Neural cell (in vitro differentiated cells): ENCODE measurements at regions not wholly inside any gene's neighbourhood (a gene's known extent, or its start where the extent isn't known, plus 50 kb on each side); places are given as distances from the start of the nearest gene placed in this dataset.

Experiments used
- H2AFZ ChIP-seq: fragments of 200-600, 300-800 bp; sonication (generic), shearing (Covaris generic); 2 replicates; pipeline ENCODE4 v1.6.0; 2014; ENCODE audit warnings: low read depth, mild to moderate bottlenecking, antibody characterized with exemption, low read length, moderate library complexity
- H3F3A ChIP-seq: fragments of 200-600 bp; shearing (Covaris generic); 2 replicates; pipeline ENCODE4 v1.6.1; 2016; ENCODE audit warnings: mild to moderate bottlenecking, moderate library complexity, mixed read lengths, antibody characterized with exemption, low read length; ENCODE audit not compliant: insufficient read depth, poor library complexity, severe bottlenecking
- H3K27ac ChIP-seq: fragments of 200-600, 300-800 bp; sonication (generic), shearing (Covaris generic); 2 replicates; pipeline ENCODE4 v1.5.1; 2014; ENCODE audit warnings: mild to moderate bottlenecking, low read length, moderate library complexity
- H3K27me3 ChIP-seq: fragments of 300-800, 200-600 bp; sonication (generic), shearing (Covaris generic); 2 replicates; pipeline ENCODE4 v1.6.0; 2014; ENCODE audit warnings: mild to moderate bottlenecking, low read depth, low read length, moderate library complexity; ENCODE audit not compliant: insufficient read depth
- H3K36me3 ChIP-seq: fragments of 300-800, 200-600 bp; sonication (generic), shearing (Covaris generic); 2 replicates; pipeline ENCODE4 v1.5.1; 2014; ENCODE audit warnings: mild to moderate bottlenecking, antibody characterized with exemption, low read length, moderate library complexity; ENCODE audit not compliant: insufficient read depth
- H3K4me2 ChIP-seq: fragments of 300-800, 200-600 bp; sonication (generic), shearing (Covaris generic); 2 replicates; pipeline ENCODE4 v1.6.0; 2014; ENCODE audit warnings: mild to moderate bottlenecking, low read length
- H3K4me3 ChIP-seq: fragments of 300-800, 200-600 bp; sonication (generic), shearing (Covaris generic); 2 replicates; pipeline ENCODE4 v1.5.1; 2014; ENCODE audit warnings: mild to moderate bottlenecking, low read length, moderate library complexity
- H3K79me2 ChIP-seq: fragments of 200-600 bp; shearing (Covaris generic); replicated peaks from 2 replicates; pipeline ENCODE4 v1.6.0; 2014; ENCODE audit warnings: mild to moderate bottlenecking, low read length, moderate library complexity; ENCODE audit not compliant: insufficient read depth
- H3K9ac ChIP-seq: fragments of 300-800, 200-600 bp; sonication (generic), shearing (Covaris generic); 2 replicates; pipeline ENCODE4 v1.6.1; 2016; ENCODE audit warnings: mild to moderate bottlenecking, low read length, mixed read lengths
- H3K9me2 ChIP-seq: fragments of 200-600 bp; shearing (Covaris generic); 2 replicates; pipeline ENCODE4 v1.6.1; 2016; ENCODE audit warnings: mild to moderate bottlenecking, low read length, mixed read lengths; ENCODE audit not compliant: insufficient read depth
- H3K9me3 ChIP-seq: fragments of 200-600, 300-800 bp; sonication (generic), shearing (Covaris generic); 2 replicates; pipeline ENCODE4 v1.6.1; 2016; ENCODE audit warnings: mild to moderate bottlenecking, mixed run types, low read length, moderate library complexity, mixed read lengths
- H4K20me1 ChIP-seq: fragments of 200-600 bp; shearing (Covaris generic); 2 replicates; pipeline ENCODE4 v1.6.1; 2016; ENCODE audit warnings: mild to moderate bottlenecking, mixed run types; ENCODE audit not compliant: insufficient read depth
- CTCF ChIP-seq: fragments of 450-650 bp; IDR thresholded peaks from 2 replicates; pipeline ENCODE4 v1.5.1; 2014; ENCODE audit warnings: antibody characterized with exemption, mild to moderate bottlenecking, moderate library complexity; ENCODE audit not compliant: poor library complexity, severe bottlenecking
- EP300 ChIP-seq: fragments of 450-650 bp; conservative IDR thresholded peaks from 2 replicates; pipeline ENCODE4 v1.6.1; 2014; ENCODE audit warnings: antibody characterized with exemption, mild to moderate bottlenecking, moderate library complexity; ENCODE audit not compliant: poor library complexity, severe bottlenecking
- EZH2 ChIP-seq: fragments of 200-600, 300-800 bp; shearing (Covaris generic), sonication (generic); IDR thresholded peaks from 2 replicates; pipeline ENCODE4 v1.6.1; 2014; ENCODE audit warnings: antibody characterized with exemption, low read length, borderline replicate concordance, mild to moderate bottlenecking; ENCODE audit not compliant: insufficient read depth, poor library complexity, severe bottlenecking
- MXI1 ChIP-seq: fragments of 450-650 bp; conservative IDR thresholded peaks from 2 replicates; pipeline ENCODE4 v1.6.1; 2014; ENCODE audit warnings: antibody characterized with exemption, mild to moderate bottlenecking; ENCODE audit not compliant: poor library complexity, severe bottlenecking
- POLR2AphosphoS5 ChIP-seq: IDR thresholded peaks from 2 replicates; pipeline ENCODE4 v1.6.1; 2012
- RAD21 ChIP-seq: fragments of 450-650 bp; conservative IDR thresholded peaks from 2 replicates; pipeline ENCODE4 v1.6.1; 2014; ENCODE audit warnings: antibody characterized with exemption, mild to moderate bottlenecking, moderate library complexity
- REST ChIP-seq: IDR thresholded peaks from 2 replicates; pipeline ENCODE4 v1.6.1; 2012; ENCODE audit warnings: borderline replicate concordance
- SMC3 ChIP-seq: fragments of 450-650 bp; conservative IDR thresholded peaks from 2 replicates; pipeline ENCODE4 v1.6.1; 2014; ENCODE audit warnings: antibody characterized with exemption, mild to moderate bottlenecking, moderate library complexity; ENCODE audit not compliant: poor library complexity
- TAF1 ChIP-seq: IDR thresholded peaks from 2 replicates; pipeline ENCODE4 v1.6.1; 2012; ENCODE audit warnings: low read depth

GRCh38 chr12:58184212-58184611 lies 242.8 kb downstream of the ATP23 start:
- no peak for TF ChIP-seq RAD21
- no peak for TF ChIP-seq TAF1
- no peak for TF ChIP-seq SMC3
- TF ChIP-seq EZH2: no peak
- TF ChIP-seq POLR2AphosphoS5: no peak
- TF ChIP-seq EP300: no peak
- no peak for TF ChIP-seq CTCF
- TF ChIP-seq REST: no peak
- no peak for TF ChIP-seq MXI1
- no peaks in the 10 kb centered on the region for H3K79me2 ChIP-seq
- no peaks in the 10 kb centered on the region for H4K20me1 ChIP-seq
- H3K4me3 ChIP-seq: no peak overlapping the region
- H3K9me2 ChIP-seq: no peaks in the 10 kb centered on the region
- no peaks in the 10 kb centered on the region for H3F3A ChIP-seq
- no peaks in the 10 kb centered on the region for H3K9me3 ChIP-seq
- no peaks in the 10 kb centered on the region for H3K27me3 ChIP-seq
- no peak overlapping the region for H2AFZ ChIP-seq
- H3K9ac ChIP-seq: no peak overlapping the region
- no peak overlapping the region for H3K27ac ChIP-seq
- H3K4me2 ChIP-seq: no peak overlapping the region
- no peaks in the 10 kb centered on the region for H3K36me3 ChIP-seq

GRCh38 chr12:58186401-58186800 lies 245.0 kb downstream of the ATP23 start:
- Histone ChIP-seq H4K20me1 (no peaks in the 10 kb centered on the region), H2AFZ (no peak overlapping the region), H3K79me2 (no peaks in the 10 kb centered on the region), H3K27ac (no peak overlapping the region), H3K4me3 (no peak overlapping the region), H3K4me2 (no peak overlapping the region), H3K36me3 (no peaks in the 10 kb centered on the region), H3K27me3 (no peaks in the 10 kb centered on the region), H3F3A (no peaks in the 10 kb centered on the region), H3K9ac (no peak overlapping the region), H3K9me3 (no peaks in the 10 kb centered on the region), H3K9me2 (no peaks in the 10 kb centered on the region)
- no peak for TF ChIP-seq EZH2
- no peak for TF ChIP-seq POLR2AphosphoS5
- no peak for TF ChIP-seq REST
- TF ChIP-seq RAD21: no peak
- no peak for TF ChIP-seq SMC3
- no peak for TF ChIP-seq CTCF
- no peak for TF ChIP-seq TAF1
- TF ChIP-seq MXI1: no peak
- no peak for TF ChIP-seq EP300
